Upper lobe of left lung (tissue), 6 donors: ENCODE measurements at regions not wholly inside any gene's neighbourhood (a gene's known extent, or its start where the extent isn't known, plus 50 kb on each side); places are given as distances from the start of the nearest gene placed in this dataset.

Experiments
- ATAC-seq, 2 donors: fragments of 200-7000 bp; cut with Tn5 transposase; one replicate each; pipeline ENCODE4 v1.9.1; 2022; ENCODE audit warnings: mild to moderate bottlenecking in 2 of 2, moderate library complexity in 2 of 2; ENCODE audit not compliant: low FRiP score in 2 of 2
- DNase-seq, 2 donors: peaks; one replicate each; pipeline ENCODE4 v3.0.0-alpha.2; 2019 to 2020
- H3K27ac ChIP-seq, 4 donors: fragments of 200-600 bp; sonication (generic); one replicate each; pipeline ENCODE4 v1.5.1; 2016 to 2019
- H3K27me3 ChIP-seq, 4 donors: fragments of 200-600 bp; sonication (generic); one replicate each; pipeline ENCODE4 v1.5.1; 2017 to 2019
- H3K36me3 ChIP-seq, 4 donors: fragments of 200-600 bp; sonication (generic); one replicate each; pipeline ENCODE4 v1.5.1; 2016 to 2019
- H3K4me1 ChIP-seq, 4 donors: fragments of 200-600 bp; sonication (generic); one replicate each; pipeline ENCODE4 v1.5.1; 2018 to 2019
- H3K4me3 ChIP-seq, 4 donors: fragments of 200-600 bp; sonication (generic); one replicate each; pipeline ENCODE4 v1.5.1; 2017 to 2019; ENCODE audit warnings: mild to moderate bottlenecking in 2 of 4, moderate library complexity in 1 of 4
- H3K9me3 ChIP-seq, 4 donors: fragments of 200-600 bp; sonication (generic); one replicate each; pipeline ENCODE4 v1.5.1; 2018 to 2019
- EP300 ChIP-seq, 4 donors: sonication (generic); formaldehyde crosslinking; IDR thresholded peaks; one replicate each; pipeline ENCODE4 v1.5.1; 2017; ENCODE audit warnings: antibody characterized with exemption in 4 of 4, control low read depth in 2 of 4
- POLR2A ChIP-seq, 4 donors: fragments of 450-650 bp; IDR thresholded peaks; one replicate each; pipeline ENCODE4 v1.5.1; 2016 to 2017; ENCODE audit warnings: antibody characterized with exemption in 4 of 4, mild to moderate bottlenecking in 2 of 4
- POLR2AphosphoS5 ChIP-seq, 2 donors: sonication (generic); formaldehyde crosslinking; IDR thresholded peaks; one replicate each; pipeline ENCODE4 v1.5.1; 2017; ENCODE audit warnings: antibody characterized with exemption in 2 of 2
- WGBS, 2 donors: methylation state at CpG; one replicate each; pipeline ENCODE4 v1.1.5; 2017 to 2018; 5-methylcytosine and 5-hydroxymethylcytosine counted together
- TF ChIP-seq, protein P1 (sequence below), 6 experiments: fragments of 450-650 bp in 4 of 6; fragments of 200-600 bp in 2 of 6; sonication (generic) in 2 of 6; IDR thresholded peaks; one replicate each; pipeline ENCODE4 v1.5.1; 2016 to 2019; ENCODE audit warnings: antibody characterized with exemption in 6 of 6
- donor health status: DM: no; HTN: no; CAD: no; lungs with moderate emphysema.
- donor health status: DM: no; HTN: yes; CAD: no; lungs with severe emphysema.

DNA sequence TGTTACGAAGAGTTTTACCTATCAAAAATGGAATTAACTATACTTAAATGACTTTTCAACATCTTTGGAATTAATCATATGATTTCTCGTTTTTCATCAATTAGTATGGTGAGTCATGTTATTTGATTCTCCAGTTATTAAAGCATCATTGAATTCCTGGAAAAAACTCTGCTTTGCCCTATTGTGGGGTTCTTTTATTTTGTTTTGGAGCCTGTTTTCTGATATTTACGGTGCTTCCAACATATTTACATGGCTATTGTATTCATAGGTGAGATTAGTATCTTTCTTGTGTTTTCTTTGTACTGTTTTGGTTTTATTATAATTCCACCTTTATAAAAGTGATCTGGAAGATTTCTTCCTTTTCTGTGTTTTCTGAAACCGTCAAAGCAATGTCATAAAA lies 902.7 kb downstream of the TBC1D22A start:
- H3K4me1 ChIP-seq = no peaks in the 10 kb centered on the region
- DNase-seq = no peak
- ATAC-seq = no peak
- H3K9me3 ChIP-seq = peaks cover 0 to 3% (median 0%) of the 10 kb centered on the region in 4 donors
- no peak overlapping the region for H3K27ac ChIP-seq
- no peaks in the 10 kb centered on the region for H3K27me3 ChIP-seq
- no peaks in the 10 kb centered on the region for H3K36me3 ChIP-seq
- 78% methylated on average over 4 of the region's 4 CpGs for WGBS, 2 donors
- H3K4me3 ChIP-seq = no peak overlapping the region
- TF ChIP-seq POLR2A (IDR thresholded peaks at IDR 0.05) (no peak), POLR2AphosphoS5 (IDR thresholded peaks at IDR 0.05) (no peak), EP300 (IDR thresholded peaks at IDR 0.05) (no peak)

DNA sequence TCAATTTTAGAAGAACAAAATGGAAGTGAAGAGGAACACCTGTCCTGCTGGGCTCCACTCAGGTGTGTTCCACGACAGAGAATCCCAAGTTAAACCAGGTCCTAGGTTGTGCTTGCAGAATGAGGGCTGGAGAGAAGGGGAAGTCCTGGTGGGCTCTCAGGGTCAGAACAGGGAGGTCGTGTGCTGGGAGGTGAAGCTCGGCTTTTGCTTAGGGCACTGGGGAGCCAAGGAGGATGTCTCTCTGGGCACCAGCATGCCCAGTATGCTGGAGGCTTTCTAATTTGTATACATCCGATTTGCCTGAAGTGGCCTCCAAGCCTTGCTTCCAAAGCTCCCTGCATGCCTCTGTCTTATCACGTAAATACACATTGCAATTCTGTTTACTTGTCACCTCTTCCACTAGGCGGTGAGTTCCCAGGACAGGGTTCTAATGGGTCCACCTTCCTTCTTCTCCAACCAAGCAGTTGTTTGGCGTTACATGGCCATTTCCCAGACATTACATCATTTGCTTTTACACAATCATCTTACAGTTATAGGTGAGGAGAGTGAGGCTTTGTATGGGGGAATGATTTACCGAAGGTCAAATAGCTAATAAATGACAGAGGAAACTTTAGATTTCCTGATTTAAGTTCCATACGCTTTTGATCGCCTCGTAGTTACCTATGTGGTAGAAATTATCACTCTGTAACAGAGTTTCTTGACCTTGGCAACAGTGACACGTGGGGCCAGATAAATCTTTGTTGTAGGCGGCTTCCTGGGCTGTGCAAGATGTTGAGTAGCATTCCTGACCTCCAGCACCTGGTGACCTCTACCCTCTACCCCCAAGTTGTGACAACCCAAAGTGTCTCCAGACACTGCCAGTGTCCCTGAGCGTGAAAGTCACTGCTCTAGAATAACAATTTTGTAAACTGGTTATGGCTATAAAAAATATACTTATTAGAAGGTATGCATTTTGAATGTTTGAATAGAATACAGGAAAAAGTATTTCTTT lies 901.5 kb downstream of the TBC1D22A start:
- Histone ChIP-seq H3K9me3 (peaks cover 0 to 3% (median 0%) of the 10 kb centered on the region in 4 donors), H3K4me3 (no peak overlapping the region), H3K36me3 (no peaks in the 10 kb centered on the region), H3K4me1 (no peaks in the 10 kb centered on the region), H3K27me3 (no peaks in the 10 kb centered on the region), H3K27ac (no peak overlapping the region)
- DNase-seq (no peak), ATAC-seq (no peak)
- TF ChIP-seq POLR2AphosphoS5 (IDR thresholded peaks at IDR 0.05) = no peak
- TF ChIP-seq EP300 (IDR thresholded peaks at IDR 0.05) = no peak
- 77 to 78% methylated on average over 14 of the region's 14 CpGs for WGBS, 2 donors

DNA sequence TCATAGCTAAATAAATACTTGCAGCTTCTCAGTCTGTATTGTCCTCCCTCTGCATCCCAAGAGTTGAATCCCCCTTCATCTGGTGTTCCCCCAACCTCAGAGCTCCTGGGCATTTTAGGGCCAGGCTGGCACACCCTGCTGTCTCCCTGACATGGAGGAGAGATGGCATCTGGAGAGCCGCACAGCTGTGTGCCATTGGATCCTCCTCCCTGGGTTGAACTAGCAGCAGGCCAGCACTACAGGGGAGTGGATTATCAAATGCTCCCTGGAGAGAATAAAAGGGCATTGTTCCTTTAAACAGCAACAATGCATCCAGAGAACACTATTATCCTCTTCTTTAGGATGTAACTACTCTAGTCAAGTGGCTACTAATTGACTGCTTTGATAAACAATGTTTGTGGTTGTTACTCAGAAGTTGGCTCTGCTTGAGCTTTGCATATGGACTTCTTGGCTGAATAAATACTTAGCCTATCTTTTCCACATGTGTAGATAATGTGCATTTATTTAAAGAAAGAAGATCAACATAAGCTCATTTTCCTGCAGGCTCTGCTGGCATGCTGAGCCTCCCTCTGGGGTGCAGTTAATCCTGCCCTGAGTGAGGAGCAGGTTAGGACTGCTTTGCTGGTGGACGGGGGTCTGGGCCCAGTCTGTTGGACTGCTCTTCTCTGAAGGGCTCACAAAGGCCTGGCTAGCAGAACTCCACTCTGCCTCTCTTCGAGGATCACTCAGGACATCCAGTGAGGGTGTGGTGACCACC lies 897.2 kb downstream of the TBC1D22A start:
- ATAC-seq (no peak), DNase-seq (no peak)
- no peaks in the 10 kb centered on the region for H3K4me1 ChIP-seq
- TF ChIP-seq EP300 (IDR thresholded peaks at IDR 0.05) (no peak), POLR2A (IDR thresholded peaks at IDR 0.05) (no peak), POLR2AphosphoS5 (IDR thresholded peaks at IDR 0.05) (no peak)
- TF ChIP-seq, protein P1, sequence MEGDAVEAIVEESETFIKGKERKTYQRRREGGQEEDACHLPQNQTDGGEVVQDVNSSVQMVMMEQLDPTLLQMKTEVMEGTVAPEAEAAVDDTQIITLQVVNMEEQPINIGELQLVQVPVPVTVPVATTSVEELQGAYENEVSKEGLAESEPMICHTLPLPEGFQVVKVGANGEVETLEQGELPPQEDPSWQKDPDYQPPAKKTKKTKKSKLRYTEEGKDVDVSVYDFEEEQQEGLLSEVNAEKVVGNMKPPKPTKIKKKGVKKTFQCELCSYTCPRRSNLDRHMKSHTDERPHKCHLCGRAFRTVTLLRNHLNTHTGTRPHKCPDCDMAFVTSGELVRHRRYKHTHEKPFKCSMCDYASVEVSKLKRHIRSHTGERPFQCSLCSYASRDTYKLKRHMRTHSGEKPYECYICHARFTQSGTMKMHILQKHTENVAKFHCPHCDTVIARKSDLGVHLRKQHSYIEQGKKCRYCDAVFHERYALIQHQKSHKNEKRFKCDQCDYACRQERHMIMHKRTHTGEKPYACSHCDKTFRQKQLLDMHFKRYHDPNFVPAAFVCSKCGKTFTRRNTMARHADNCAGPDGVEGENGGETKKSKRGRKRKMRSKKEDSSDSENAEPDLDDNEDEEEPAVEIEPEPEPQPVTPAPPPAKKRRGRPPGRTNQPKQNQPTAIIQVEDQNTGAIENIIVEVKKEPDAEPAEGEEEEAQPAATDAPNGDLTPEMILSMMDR (IDR thresholded peaks at IDR 0.05) = no peak
- H3K27ac ChIP-seq = no peak overlapping the region
- peaks cover 0 to 3% (median 0%) of the 10 kb centered on the region in 4 donors for H3K9me3 ChIP-seq
- H3K36me3 ChIP-seq = no peaks in the 10 kb centered on the region
- WGBS, 2 donors = 31 to 36% methylated on average over 2 to 3 of the region's 3 CpGs
- no peaks in the 10 kb centered on the region for H3K27me3 ChIP-seq
- no peak overlapping the region for H3K4me3 ChIP-seq

DNA sequence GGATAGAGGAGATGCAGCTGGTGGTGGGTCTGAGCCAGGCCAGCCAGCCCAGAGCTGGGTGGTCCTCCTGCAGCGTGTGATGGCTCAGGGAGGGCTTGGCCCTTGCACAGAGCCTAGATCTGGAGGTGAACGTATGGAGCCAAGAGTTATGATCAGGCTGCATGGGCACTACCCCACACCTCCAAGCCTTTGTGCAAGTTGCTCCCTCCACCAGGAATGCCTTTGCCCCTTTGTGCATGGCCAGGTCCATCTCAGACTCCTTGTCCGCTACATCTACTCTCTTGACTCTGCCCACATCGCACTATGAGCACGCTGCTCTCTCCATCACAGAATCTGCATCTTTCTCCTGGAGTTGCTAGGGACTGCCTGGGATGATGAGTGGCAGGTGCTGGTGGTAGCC lies 895.7 kb downstream of the TBC1D22A start:
- DNase-seq (no peak), ATAC-seq (no peak)
- no peaks in the 10 kb centered on the region for H3K36me3 ChIP-seq
- TF ChIP-seq POLR2AphosphoS5 (IDR thresholded peaks at IDR 0.05) (no peak), EP300 (IDR thresholded peaks at IDR 0.05) (no peak), POLR2A (IDR thresholded peaks at IDR 0.05) (no peak)
- TF ChIP-seq, protein P1 (IDR thresholded peaks at IDR 0.05) = no peak
- no peaks in the 10 kb centered on the region for H3K4me1 ChIP-seq
- WGBS, 2 donors = 88 to 90% methylated on average over 5 of the region's 5 CpGs
- H3K4me3 ChIP-seq = no peak overlapping the region
- H3K9me3 ChIP-seq = peaks cover 0 to 1% (median 0%) of the 10 kb centered on the region in 4 donors
- no peaks in the 10 kb centered on the region for H3K27me3 ChIP-seq
- no peak overlapping the region for H3K27ac ChIP-seq

DNA sequence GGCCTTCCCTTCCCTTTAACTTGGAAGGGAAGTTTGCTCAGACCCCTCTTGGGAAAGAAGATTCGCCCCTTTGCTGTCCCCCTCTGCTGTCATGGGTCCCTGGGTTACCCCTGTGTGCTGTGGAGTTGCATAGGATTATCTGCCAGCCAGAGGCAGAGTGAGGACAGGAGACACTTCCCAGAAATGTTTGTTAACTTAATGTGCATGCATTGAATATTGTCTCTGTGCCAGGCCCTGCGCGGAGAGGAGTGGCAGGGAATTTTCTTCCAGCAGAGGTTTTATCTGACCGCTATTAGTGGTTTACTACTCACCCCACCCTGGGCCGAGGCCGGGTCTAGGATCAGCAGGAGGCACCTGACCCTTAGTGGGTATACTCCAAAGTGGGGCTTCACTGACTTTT lies 894.8 kb downstream of the TBC1D22A start:
- TF ChIP-seq POLR2A (IDR thresholded peaks at IDR 0.05) = no peak
- no peak for TF ChIP-seq POLR2AphosphoS5 (IDR thresholded peaks at IDR 0.05)
- TF ChIP-seq, protein P1 (IDR thresholded peaks at IDR 0.05) = no peak
- 65 to 66% methylated on average over 6 of the region's 6 CpGs for WGBS, 2 donors
- Histone ChIP-seq H3K27me3 (no peaks in the 10 kb centered on the region), H3K4me3 (no peak overlapping the region), H3K9me3 (no peaks in the 10 kb centered on the region), H3K27ac (no peak overlapping the region), H3K4me1 (no peaks in the 10 kb centered on the region), H3K36me3 (no peaks in the 10 kb centered on the region)
- no peak for DNase-seq
- ATAC-seq = no peak
